A549 (cell line): ENCODE measurements at regions not wholly inside any gene's neighbourhood (a gene's known extent, or its start where the extent isn't known, plus 50 kb on each side); places are given as distances from the start of the nearest gene placed in this dataset.

ENCODE experiments used
- CTCF ChIP-seq: fragments of >200 bp; sonication (Bioruptor Twin); formaldehyde crosslinking; IDR thresholded peaks from 3 replicates; pipeline ENCODE4 v1.5.1; 2016
- MAX ChIP-seq: IDR thresholded peaks from 2 replicates; pipeline ENCODE4 v1.6.1; 2012
- POLR2A ChIP-seq: IDR thresholded peaks from 2 replicates; pipeline ENCODE4 v1.6.1; 2012; ENCODE audit warnings: mild to moderate bottlenecking, low read length
- REST ChIP-seq: fragments of 200-600 bp; sonication (generic); IDR thresholded peaks from 2 replicates; pipeline ENCODE4 v1.6.1; 2016; ENCODE audit warnings: antibody characterized with exemption, mild to moderate bottlenecking, moderate library complexity
- SREBF2 ChIP-seq: fragments of 450-650 bp; IDR thresholded peaks from 2 replicates; pipeline ENCODE4 v1.6.1; 2014; ENCODE audit warnings: mild to moderate bottlenecking, moderate library complexity
- USF2 ChIP-seq: fragments of 450-650 bp; IDR thresholded peaks from 2 replicates; pipeline ENCODE4 v1.6.1; 2014; ENCODE audit warnings: antibody characterized with exemption
- ZSCAN20 ChIP-seq: fragments of 250-450 bp; sonication (Bioruptor Pico); IDR thresholded peaks from 2 replicates; pipeline ENCODE4 v1.8.0; 2022; ENCODE audit warnings: mild to moderate bottlenecking, moderate library complexity

GRCh38 chr3:193943200-193943599, 192.7 kb upstream of the HES1 start:
- TF ChIP-seq CTCF (no peak), REST (no peak), ZSCAN20 (CRISPR knock-in tag) (no peak), POLR2A (no peak), MAX (no peak), SREBF2 (no peak), USF2 (no peak)
